Middle frontal gyrus (tissue), 1 donor: ENCODE measurements at regions not wholly inside any gene's neighbourhood (a gene's known extent, or its start where the extent isn't known, plus 50 kb on each side); places are given as distances from the start of the nearest gene placed in this dataset.

Experiments used
- DNase-seq: peaks from one replicate; pipeline ENCODE4 v3.0.0-alpha.2; 2015; ENCODE audit warnings: low spot score; ENCODE audit errors: extremely low spot score

DNA sequence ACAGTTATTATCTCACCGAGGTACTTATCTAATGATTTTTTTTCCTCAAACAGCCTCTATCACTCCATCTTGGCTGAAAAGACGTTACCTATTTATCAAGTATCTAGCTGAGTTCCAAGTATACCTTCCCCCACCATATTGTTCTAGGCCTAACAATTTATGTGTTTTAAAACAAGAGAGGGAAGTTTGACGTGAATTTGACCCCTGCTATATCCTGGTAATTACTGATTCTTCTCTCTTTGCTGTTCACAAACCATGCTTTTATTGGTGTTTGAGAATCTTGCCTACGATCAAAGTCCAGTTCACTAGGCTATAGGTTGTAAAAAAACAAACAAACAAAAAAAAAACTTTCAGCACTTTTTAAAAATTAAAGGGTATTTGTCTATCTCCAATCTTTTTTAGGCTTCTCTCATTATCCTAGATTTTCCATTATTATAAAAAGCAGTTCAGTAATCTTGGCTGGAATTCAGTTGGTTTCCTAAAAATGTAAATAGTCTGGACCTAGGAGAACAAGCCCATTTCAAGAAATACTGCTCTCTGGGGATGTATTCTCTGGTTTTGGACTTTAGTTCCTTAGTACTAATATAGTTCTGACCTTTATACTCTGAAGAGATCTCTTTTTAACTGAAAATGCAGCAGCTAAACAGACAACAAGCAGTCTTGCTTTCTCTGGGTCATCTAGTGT is 505.4 kb downstream of the CPS1 start:
- DNase-seq, result no peak

DNA sequence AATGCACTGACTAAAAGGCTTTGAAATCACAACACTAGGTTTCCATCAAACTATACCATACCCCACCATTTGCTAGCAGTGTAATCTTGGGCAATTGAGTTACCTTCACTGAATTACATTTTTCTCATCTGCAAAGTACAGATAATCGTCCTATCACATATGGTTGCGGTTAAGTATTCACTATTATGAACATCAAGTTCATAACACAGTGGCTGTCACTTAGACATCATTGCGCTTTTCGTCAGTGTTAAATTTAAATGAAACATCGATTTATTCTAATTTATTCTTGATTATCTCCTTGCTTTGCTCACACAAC is 505.9 kb downstream of the CPS1 start:
- DNase-seq, result no peak

DNA sequence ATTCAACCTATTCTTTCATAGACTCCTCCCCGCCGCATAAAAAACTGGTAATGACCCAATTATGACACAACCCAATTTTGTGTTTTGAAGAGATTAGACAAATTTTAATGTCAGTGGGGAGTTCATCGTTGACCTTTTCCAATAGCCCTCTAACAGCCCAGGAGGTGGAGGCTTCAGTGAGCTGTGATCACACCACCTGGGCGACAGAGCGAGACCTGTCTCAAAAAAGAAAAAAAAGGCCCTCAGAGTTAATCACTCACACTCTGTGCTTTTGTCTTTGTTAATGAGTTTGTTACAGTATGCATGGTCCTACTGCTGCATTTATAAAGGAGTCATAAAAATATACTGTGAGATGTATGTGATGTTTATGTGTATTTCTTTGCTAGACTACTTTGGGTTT is 510.6 kb downstream of the CPS1 start:
- DNase-seq, result no peak

DNA sequence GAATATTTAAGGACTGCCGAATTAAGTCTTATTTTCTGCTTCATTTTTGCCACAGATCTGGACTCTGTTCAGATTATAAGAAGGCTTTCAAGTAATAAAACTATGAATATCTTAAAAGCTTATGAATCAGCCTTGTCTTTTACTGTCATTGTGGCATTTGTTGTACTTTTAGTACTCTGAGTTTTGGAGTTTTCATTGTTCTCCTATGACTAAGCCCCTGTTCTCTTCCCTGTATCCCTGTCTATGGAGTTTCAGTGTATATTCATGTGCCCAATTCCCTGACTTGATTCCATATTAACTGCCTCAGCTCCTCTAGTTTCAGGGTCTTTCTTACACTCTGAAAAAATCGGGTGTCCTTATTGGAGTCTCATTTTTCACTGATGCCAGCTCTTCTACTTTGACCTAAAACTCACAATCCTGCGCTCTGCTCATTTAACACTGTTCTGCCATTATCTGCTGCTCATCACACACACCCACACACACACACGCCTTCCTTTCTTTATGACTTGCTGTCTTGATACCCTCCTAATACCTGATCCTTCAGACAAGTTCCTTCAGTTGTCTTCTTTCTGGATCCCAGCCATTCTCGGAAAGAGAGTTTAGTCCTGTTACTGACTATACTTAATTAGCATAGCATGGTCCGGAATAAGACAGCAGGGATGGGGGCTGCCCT is 511.8 kb downstream of the CPS1 start:
- DNase-seq, result no peak

DNA sequence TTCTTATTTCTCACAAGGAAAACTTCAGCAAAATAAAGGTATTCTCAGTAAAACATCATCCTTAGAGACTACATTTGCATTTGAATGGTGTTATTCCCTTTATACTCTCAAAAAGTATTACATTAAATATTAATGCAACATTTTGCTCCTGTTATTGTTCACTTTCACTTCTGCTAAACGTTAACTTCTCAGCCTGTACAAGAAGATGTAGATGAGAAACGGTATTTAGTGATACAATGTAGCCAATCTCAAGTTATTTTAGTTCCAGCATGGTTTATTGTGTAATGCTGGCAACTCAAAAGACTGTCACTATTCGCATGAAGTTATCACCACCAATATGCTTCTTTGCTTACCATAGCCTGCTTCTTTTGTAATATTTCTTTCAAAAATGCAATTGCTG is 514.1 kb downstream of the CPS1 start:
- DNase-seq, result no peak

DNA sequence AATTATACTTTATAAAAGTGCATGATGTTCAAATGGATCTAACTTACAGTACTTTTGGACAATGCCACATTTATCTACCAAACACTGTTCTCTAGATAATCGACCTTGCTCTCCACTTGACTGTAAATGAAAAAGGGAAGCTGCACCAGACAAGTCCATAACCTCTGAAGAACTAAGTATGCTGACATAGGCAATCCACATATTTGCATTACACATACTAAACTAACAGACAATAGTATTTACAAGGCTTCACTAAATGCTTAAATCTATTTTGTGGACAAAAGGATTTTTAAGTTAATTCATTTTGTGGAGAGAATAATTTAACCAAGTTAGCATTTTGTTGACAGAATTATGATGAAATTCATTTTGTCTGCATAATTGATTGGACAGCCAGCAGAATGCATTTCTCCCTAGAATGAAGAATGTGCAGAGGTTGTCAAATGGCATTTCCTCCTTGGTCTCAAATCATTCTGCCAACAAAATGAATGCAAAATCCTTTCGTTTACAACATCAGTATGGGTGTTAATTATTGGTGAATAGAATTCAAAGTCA is 520.9 kb downstream of the CPS1 start:
- DNase-seq, result no peak

DNA sequence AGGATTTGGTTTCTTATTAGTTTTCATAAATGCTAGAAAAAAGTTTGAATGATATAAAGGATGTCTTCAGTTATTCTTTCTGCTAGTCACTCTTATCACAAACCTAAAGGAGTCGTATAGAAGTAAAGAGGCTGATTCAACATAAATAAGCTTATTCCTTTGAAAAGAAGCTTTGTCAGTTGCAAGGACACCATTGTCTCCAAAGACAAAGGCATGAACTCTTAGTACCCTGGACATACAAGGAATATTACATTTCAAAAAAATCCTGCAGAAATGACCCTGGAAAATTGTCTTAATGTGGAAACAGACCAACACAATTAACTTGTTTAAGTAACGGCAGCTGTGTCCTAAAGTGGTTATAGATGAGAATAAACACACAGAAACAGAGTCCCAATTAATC is 528.0 kb downstream of the CPS1 start:
- DNase-seq, result no peak

DNA sequence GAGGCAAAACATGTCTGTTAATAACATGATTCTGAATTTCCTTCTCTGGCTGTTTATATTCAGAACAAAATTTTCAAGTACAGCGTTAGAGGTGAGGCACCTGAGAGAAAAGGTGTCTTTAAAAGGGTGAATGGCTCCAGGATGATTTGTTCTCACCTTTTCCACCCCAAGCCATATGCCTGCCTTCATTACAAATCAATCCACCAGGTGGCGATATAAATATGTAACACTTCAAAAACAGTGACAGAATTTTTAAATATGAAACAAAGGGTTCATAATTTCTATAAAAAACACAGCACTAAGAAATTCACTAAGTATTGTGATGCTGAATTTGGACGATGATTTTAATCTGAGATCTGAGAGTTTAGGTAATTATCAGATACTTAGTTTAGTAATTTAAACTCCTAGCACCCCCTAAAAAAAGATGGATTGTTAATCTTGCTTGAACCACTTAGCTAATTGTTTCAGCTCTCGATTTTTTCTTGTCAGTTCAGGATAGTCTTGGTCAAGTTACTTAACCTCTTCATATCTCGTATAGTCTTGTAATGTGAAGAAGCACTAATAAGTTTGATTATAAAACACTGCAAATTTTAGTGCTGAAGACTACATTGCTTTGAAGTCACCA is 528.8 kb downstream of the CPS1 start:
- no peak for DNase-seq

DNA sequence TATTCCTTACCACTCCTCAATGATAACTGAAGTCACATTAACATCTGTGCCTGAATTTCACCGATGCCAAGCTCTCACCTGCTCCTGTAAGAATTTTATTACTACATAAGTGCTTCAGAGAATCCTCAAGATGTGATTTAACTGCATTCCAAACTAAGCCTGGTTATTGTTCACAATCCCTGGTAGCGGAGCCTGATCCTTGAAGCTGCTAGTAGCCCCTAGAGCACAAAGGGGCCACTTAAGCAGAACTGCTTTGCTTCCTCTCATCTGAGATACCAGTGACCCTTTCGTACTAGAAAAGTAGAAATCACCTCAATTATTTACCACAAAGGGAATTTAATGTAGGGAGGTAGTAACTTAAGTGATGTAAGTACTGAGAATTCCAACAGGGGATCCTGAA is 529.6 kb downstream of the CPS1 start:
- no peak for DNase-seq

DNA sequence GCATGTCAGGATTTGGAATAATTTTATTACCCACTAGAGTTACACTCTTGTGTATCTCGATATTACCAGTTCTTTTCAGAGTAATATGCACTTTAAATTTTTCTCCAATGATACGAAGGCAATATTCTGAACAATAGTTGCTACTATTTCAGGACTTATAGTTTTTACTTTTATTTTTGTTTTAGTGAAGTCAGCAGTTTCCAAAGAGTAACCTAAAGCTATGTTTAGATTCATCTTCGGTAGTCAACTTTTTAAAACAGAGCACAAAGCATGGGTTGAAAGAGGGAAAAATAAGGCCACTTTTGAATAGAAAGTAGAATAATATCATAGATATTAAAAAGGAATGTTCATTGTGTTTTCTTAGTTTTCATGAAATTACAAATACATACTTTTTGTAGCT is 532.7 kb downstream of the CPS1 start:
- no peak for DNase-seq

DNA sequence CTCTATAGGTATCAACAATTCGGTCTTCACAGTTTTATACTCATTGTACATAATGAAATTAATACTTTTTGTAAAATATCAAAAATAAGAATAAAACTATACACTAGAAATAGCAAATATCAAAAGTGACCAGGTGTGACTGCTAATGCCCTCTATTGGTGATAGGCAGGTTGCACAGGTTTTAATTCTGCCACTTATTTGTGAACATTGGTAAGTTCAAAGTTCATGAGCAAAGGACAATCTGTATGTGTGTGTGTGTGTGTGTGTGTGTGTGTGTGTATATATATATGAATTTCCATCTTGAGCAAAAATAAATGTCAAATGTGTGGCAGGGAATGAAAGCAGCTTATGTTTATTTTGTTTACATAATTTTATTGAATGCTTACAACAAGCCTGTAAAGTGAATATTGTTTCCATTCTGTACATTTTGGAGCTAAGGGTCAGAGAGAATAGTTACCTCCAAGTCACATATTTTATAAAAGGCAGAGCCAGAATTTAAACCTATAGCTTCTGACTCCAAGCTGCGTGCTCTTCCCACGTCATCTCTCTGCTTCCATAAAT is 537.4 kb downstream of the CPS1 start:
- DNase-seq, result no peak

DNA sequence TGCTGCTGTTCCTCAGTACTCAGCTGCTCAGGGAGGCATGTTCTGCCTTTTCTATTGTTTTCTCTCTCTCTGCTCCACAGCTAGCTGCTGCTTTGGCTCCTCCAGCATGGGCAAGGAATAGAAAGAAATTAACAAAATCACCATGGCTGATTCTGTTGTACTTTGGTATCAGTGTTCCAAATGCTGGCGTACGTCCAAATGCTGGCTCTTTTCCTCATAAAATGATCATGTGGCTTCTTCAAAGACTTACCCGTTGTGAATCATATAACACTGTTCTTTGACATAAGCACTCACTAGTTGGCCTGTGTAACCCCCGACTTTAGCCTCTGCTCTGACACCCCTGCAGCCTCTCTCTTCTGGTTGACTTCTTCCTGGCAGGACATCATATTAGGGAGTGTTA is 547.6 kb downstream of the CPS1 start:
- no peak for DNase-seq

DNA sequence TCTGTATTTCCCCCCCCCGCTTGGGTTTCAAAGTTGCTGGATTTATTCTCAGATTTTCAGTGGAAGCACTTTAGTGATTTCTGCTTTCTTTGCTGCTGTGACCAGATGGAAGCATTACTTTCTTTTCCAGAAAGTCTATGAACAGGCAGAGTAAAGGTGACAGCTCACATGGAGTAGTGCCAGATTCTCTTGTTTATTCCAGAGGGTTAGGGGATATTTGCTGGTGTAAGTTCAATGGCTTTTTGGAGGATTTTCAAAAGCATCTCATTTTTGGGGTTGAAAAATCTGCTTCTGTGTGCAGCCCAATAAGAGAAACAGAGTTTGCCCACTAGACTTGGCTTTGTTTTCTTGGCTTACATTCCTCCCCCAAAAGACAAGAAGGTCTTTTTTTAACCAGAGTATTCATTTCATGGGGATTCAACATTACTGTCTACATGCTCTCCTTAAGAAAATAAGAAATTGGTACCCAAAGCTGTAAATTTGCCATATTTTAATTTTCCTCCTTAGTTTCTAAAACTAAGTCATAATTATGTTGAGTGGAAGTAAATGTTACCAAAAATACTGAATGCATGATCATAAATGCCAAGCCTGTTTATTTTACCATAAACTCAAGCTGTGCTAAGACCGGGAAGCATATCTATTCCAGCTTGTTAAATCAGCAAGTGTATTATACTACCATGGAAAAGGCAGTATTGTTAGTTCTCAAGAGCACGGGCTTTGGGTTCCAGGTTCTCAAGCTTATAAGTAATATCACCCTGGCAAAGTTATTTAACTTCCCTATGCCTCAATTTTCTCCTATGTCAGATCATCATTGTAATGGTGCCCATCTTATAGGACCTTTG is 557.2 kb downstream of the CPS1 start:
- no peak for DNase-seq

DNA sequence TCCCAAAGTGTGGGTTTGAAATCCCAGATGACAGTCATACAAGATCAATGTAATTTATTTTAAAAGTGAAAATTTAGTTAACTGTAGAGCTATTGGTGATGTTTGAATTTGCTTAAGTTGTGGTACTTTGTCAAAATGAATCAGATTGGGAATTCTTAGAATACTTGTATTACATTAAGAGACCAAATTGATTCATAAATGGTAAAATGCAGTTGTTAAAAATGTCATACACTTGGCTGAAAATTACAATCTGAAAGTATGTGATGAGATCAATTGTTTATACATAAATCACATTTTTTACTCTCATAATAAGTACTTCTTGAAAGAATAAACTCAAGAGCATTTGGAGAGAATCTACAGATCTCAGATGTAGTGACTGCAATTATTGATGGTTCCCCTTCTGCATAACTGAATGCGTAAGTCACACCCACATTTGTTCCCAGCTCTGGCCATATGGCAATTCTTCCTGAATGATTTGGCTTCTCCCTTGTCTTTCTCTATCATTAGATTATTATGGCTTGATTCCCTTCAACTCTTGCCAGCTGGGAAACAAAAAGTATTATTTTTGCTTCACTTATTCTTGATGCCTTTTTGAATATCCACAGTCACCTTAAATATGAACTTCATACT is 558.5 kb downstream of the CPS1 start:
- DNase-seq, result no peak

DNA sequence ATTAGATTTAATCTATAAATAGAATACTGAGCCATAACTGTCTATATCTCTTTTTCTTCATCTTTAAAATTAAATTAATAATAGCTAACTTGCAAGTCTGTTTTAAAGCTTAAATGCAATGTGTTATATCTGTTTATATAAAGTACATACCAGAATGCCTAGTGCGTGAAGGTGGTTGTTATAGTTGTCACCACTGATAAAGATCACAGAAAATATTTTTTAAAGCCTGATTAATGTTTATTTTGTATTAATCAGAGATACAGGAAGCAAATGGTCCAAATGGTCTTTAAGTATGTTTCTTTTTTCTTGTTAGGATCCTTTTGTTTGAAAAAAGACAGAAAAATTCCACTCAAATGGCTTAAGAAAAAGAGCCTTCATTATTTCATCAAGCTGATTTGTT is 560.6 kb downstream of the CPS1 start:
- DNase-seq, result no peak

DNA sequence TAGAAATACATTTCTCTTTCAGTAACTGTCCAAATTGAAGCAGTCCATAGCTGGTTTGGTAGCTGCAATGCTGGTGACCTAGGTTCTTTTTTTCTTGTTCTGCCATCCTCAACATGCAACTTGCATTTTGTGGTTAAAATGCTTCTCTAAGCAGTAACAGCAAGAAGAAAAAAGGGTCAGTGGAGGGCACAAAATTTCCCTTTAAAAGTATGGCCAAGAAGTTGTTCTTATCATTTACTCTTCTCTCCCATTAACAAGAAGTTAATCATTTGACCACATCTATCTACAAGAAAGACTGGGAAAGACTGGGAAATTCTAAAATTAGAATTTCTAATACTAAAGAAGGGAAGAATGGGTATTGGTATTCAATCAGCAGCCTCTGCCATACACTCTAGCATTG is 569.9 kb downstream of the CPS1 start:
- DNase-seq, result no peak

DNA sequence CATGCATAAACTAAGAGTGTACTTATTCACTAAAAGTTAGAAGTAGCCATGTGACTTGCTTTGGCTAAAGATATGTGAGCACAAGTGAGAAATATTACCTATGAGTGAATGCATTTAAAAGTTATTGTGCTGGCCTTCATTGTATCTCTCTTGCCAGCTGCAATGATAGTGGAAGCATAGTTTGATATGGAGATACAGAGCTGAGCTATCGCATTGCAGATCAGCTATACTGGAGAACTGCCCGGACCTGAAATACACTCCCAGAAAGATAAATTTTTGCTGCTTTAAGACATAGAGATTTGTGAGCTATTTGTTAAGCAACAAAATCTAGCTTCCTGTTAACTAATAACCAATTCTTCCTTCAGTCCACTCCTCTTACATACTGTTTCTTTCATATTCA is 571.1 kb downstream of the CPS1 start:
- no peak for DNase-seq

DNA sequence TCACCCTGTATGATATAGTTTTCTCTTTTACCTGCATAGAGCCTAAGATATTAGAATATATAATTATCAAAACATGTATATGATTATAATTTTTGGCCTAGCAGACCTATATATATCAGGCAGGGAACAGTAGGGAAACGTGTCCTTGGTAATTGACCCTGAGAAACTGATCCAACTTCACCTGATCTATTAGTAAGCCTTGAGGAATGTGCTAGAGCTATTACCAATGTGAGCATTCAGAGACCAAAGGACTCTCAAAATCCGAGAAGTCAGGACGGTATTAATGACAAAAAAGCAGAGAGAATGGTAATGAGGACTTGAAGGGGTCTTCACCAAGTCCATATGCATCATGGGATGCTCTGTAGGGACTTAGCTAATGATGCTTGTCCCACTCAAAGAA is 571.9 kb downstream of the CPS1 start:
- no peak for DNase-seq

DNA sequence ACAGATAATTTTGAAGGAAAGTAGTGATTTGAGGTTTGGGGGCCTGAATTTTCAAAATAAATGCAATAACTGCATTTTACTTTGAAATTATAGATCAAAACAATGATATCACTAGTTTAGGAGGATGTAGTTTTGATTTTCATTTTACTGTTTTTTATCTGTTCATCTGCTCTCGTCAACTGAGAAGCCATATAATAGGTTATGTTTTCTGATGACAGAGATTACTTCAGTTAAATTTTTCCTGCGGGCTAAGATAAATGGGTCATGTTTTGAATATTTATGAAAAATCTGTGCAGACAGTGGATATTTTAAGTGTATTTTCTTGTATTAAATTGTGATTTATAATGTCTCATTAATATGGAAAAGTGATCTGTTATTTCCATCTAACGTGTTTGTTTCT is 573.4 kb downstream of the CPS1 start:
- no peak for DNase-seq

DNA sequence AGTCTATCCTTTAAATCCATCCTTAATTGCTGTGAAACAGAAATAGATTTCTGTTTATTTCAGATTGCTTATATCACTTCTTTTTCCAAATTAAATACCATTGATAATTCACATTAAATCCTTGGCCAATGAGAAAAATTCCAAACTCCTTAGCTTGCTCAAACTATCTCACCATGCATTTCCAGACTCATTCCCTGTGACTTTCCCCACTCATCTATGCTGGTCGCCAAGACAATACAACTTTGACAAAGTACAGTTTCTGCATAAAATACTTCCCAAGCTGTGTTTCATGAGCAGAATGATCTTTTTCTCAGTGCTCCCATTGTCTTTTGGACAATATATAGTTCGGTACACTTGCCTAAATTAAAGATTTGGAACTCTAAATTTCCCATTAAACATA is 575.6 kb downstream of the CPS1 start:
- DNase-seq, result no peak

DNA sequence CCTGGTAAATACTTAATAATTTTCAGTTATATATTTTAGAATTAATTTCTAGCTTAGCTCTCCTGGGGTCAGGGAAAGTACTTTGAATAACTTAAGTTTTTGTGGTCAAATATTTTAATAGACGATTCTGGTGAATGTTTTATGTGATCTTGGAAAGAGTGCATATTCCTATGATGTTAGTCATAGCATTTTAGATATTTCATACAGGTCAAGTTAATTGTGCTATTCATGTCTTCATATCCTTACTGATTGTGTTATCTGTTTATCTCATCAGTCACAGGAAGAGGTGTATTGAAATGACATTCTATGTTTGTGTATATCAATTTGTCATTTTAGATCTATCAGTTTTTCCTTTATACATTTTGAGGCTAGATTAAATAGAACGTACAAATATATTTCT is 576.2 kb downstream of the CPS1 start:
- no peak for DNase-seq
